Mucosa of descending colon (tissue), 3 donors: ENCODE measurements at regions not wholly inside any gene's neighbourhood (a gene's known extent, or its start where the extent isn't known, plus 50 kb on each side); places are given as distances from the start of the nearest gene placed in this dataset.

Experiments used
- ATAC-seq: fragments of 200-7000 bp; cut with Tn5 transposase; one replicate; pipeline ENCODE4 v1.9.1; 2020; ENCODE audit warnings: mild to moderate bottlenecking, moderate library complexity
- DNase-seq, 3 donors: peaks; one replicate each; pipeline ENCODE4 v3.0.0-alpha.2; 2020
- H3K36me3 ChIP-seq: fragments of 200-600 bp; one replicate; pipeline ENCODE4 v1.8.0; 2021; ENCODE audit warnings: low read depth, mild to moderate bottlenecking
- H3K4me1 ChIP-seq: fragments of 200-600 bp; one replicate; pipeline ENCODE4 v1.8.0; 2021; ENCODE audit warnings: low read depth, mild to moderate bottlenecking
- H3K4me3 ChIP-seq: fragments of 200-600 bp; one replicate; pipeline ENCODE4 v1.8.0; 2021; ENCODE audit warnings: mild to moderate bottlenecking
- H3K9me3 ChIP-seq: fragments of 200-600 bp; one replicate; pipeline ENCODE4 v1.8.0; 2021; ENCODE audit warnings: mild to moderate bottlenecking
- intact Hi-C, 2 donors: fragments of 100-400 bp; cut with DNase I in 1 of 2; cut with micrococcal nuclease in 1 of 2; formaldehyde crosslinking; loops; one replicate each; pipeline versions ENCODE4 v1.11.0 to v1.11.1; 2022; cut with DNase I, micrococcal nuclease
- TF ChIP-seq, protein P1 (sequence below): fragments of 200-600 bp; IDR thresholded peaks from one replicate; pipeline ENCODE4 v1.8.0; 2022; ENCODE audit warnings: antibody characterized with exemption, mild to moderate bottlenecking
- donor health status: DM: no; HTN: no; CAD: no; lungs with moderate emphysema.
- donor health status: DM: no; HTN: no; CAD: no.
- donor health status: DM: no; HTN: yes; CAD: no.

- TF ChIP-seq, protein P1, sequence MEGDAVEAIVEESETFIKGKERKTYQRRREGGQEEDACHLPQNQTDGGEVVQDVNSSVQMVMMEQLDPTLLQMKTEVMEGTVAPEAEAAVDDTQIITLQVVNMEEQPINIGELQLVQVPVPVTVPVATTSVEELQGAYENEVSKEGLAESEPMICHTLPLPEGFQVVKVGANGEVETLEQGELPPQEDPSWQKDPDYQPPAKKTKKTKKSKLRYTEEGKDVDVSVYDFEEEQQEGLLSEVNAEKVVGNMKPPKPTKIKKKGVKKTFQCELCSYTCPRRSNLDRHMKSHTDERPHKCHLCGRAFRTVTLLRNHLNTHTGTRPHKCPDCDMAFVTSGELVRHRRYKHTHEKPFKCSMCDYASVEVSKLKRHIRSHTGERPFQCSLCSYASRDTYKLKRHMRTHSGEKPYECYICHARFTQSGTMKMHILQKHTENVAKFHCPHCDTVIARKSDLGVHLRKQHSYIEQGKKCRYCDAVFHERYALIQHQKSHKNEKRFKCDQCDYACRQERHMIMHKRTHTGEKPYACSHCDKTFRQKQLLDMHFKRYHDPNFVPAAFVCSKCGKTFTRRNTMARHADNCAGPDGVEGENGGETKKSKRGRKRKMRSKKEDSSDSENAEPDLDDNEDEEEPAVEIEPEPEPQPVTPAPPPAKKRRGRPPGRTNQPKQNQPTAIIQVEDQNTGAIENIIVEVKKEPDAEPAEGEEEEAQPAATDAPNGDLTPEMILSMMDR = no peak
- ATAC-seq = no peak
- intact Hi-C loops = no loop called here
Measured at GRCh38 chr1:80076469-80076868, 1069.9 kb upstream of the ADGRL4 start.

DNA sequence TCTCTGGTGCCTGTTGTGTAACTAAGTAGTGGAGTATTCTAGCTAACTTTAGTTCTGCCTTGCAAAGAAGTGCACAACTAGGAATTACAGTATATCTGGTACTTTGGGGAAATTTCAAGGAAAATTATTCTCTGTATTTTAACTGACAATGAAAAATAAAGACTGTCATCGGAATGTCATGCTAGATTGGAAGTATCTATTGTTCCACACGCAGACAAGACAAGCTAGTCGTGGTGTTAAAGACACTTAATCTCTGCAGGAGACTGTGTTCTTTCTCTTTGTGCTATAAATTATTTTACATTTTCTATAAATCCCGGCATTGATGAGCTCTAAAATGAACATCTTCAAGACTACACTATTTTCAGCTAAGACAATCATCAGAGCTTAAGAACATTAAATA lies 1068.8 kb upstream of the ADGRL4 start:
- DNase-seq (no peak), ATAC-seq (no peak)
- TF ChIP-seq, protein P1 = no peak
- H3K4me1 ChIP-seq = no peaks in the 10 kb centered on the region
- intact Hi-C loops = no loop called here
- H3K36me3 ChIP-seq = no peaks in the 10 kb centered on the region
- H3K4me3 ChIP-seq = no peak overlapping the region
- H3K9me3 ChIP-seq = no peaks in the 10 kb centered on the region

More at GRCh38 chr1:80076469-80076868, 1069.9 kb upstream of the ADGRL4 start:
- Histone ChIP-seq H3K9me3 (no peaks in the 10 kb centered on the region), H3K4me3 (no peak overlapping the region), H3K36me3 (no peaks in the 10 kb centered on the region), H3K4me1 (no peaks in the 10 kb centered on the region)
- DNase-seq = no peak

DNA sequence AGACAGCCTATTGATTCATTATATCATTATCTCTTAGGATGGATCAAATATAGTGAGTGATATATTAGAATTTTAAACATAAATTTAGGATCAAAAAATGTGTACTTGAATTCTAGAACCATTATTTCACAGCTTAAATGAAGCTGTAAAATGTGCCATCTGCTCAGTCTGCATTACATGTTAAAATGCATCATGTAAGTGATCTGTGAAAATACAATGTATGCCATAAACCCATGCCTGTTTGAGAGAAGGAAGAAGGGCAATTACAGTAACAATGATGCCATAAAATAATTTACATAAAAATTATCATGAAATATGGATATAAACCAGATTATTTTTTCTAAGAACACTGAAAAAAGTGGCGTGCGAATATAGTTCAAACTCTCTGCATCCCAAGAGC lies 1066.0 kb upstream of the ADGRL4 start:
- no peak for ATAC-seq
- no peaks in the 10 kb centered on the region for H3K36me3 ChIP-seq
- no peak for DNase-seq
- TF ChIP-seq, protein P1 = no peak
- no peaks in the 10 kb centered on the region for H3K9me3 ChIP-seq
- H3K4me1 ChIP-seq = no peaks in the 10 kb centered on the region
- no peak overlapping the region for H3K4me3 ChIP-seq
- intact Hi-C loops = no loop called here

DNA sequence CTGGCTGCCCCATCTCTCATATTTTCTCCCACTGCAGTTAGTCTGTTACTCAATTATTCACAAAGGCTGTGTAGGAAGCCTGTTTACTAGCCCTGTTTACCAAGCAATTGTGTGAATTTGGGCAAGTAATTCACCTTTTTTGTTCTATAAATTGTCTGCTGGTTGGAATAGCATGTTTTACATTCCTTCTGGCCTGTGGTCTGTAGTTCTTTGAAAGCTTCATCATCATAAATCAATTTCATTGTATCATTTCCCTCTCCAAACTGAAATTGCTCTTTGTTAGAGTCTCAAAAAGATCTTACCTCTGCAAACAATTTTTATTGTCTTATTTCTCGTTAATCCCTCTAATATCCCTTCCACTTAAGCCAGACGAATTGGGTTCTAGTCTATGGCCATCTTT lies 1059.5 kb upstream of the ADGRL4 start:
- Histone ChIP-seq H3K4me3 (no peak overlapping the region), H3K36me3 (no peaks in the 10 kb centered on the region), H3K4me1 (no peaks in the 10 kb centered on the region), H3K9me3 (no peaks in the 10 kb centered on the region)
- ATAC-seq (no peak), DNase-seq (no peak)
- TF ChIP-seq, protein P1 = no peak
- intact Hi-C loops = no loop called here

GRCh38 chr1:80064524-80064923 lies 1058.0 kb upstream of the ADGRL4 start:
- H3K4me1 ChIP-seq = no peaks in the 10 kb centered on the region
- intact Hi-C loops = no loop called here
- H3K36me3 ChIP-seq = no peaks in the 10 kb centered on the region
- ATAC-seq (no peak), DNase-seq (no peak)
- no peak overlapping the region for H3K4me3 ChIP-seq
- H3K9me3 ChIP-seq = no peaks in the 10 kb centered on the region
- TF ChIP-seq, protein P1 = no peak

DNA sequence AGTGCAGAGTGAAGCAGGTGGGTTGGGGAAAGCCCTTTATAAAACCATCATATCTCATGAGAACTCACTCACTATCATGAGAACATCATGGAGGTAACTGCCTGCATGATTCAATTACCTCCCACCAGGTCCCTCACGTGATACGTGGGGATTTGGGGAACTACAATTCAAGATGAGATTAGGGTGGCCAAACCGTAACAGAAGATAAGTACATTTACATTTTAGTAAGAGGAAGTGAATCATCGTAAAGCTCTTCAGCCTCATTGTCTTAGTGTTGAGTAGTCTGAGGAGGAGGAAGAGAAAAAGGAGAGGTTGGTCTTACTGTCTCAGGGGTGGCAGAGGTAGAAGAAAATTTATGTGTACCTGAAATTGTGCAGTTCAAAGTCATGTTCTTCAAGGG lies 1053.4 kb upstream of the ADGRL4 start:
- peak; percentile 19 for ATAC-seq
- no peaks in the 10 kb centered on the region for H3K4me1 ChIP-seq
- H3K9me3 ChIP-seq = no peaks in the 10 kb centered on the region
- DNase-seq = no peak
- TF ChIP-seq, protein P1 = no peak
- no peak overlapping the region for H3K4me3 ChIP-seq
- intact Hi-C loops = no loop called here
- H3K36me3 ChIP-seq = no peaks in the 10 kb centered on the region
